ENCODE measurements at regions not wholly inside any gene's neighbourhood (a gene's known extent, or its start where the extent isn't known, plus 50 kb on each side); places are given as distances from the start of the nearest gene placed in this dataset.

GRCh38 chr11:116310698-116311097, 462.1 kb downstream of the BUD13 start:
- H3K4me1 Mint-ChIP-seq, result peaks cover 17% of the 10 kb centered on the region
- H3K4me3 Mint-ChIP-seq, result no peak overlapping the region
- H3K27ac Mint-ChIP-seq, result no peak overlapping the region
- H3K36me3 Mint-ChIP-seq, result no peaks in the 10 kb centered on the region
- TF ChIP-seq, protein P1, sequence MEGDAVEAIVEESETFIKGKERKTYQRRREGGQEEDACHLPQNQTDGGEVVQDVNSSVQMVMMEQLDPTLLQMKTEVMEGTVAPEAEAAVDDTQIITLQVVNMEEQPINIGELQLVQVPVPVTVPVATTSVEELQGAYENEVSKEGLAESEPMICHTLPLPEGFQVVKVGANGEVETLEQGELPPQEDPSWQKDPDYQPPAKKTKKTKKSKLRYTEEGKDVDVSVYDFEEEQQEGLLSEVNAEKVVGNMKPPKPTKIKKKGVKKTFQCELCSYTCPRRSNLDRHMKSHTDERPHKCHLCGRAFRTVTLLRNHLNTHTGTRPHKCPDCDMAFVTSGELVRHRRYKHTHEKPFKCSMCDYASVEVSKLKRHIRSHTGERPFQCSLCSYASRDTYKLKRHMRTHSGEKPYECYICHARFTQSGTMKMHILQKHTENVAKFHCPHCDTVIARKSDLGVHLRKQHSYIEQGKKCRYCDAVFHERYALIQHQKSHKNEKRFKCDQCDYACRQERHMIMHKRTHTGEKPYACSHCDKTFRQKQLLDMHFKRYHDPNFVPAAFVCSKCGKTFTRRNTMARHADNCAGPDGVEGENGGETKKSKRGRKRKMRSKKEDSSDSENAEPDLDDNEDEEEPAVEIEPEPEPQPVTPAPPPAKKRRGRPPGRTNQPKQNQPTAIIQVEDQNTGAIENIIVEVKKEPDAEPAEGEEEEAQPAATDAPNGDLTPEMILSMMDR (IDR thresholded peaks at IDR 0.05; ENCODE audit: unreplicated experiment), result no peak
- no peaks in the 10 kb centered on the region for H3K9me3 Mint-ChIP-seq
- no peak for DNase-seq (ENCODE audit: low spot score in 2 of 2, unreplicated experiment in 2 of 2)
- H3K27me3 Mint-ChIP-seq (ENCODE audit: low read depth), result peaks cover 44% of the 10 kb centered on the region

GRCh38 chr11:116310226-116310625, 462.6 kb downstream of the BUD13 start:
- TF ChIP-seq, protein P1 (IDR thresholded peaks at IDR 0.05; ENCODE audit: unreplicated experiment), result no peak
- H3K4me1 Mint-ChIP-seq, result peaks cover 17% of the 10 kb centered on the region
- DNase-seq (ENCODE audit: low spot score in 2 of 2, unreplicated experiment in 2 of 2), result no peak
- H3K27ac Mint-ChIP-seq, result no peak overlapping the region
- H3K9me3 Mint-ChIP-seq, result no peaks in the 10 kb centered on the region
- H3K36me3 Mint-ChIP-seq, result no peaks in the 10 kb centered on the region
- peaks cover 48% of the 10 kb centered on the region for H3K27me3 Mint-ChIP-seq (ENCODE audit: low read depth)
- no peak overlapping the region for H3K4me3 Mint-ChIP-seq

DNA sequence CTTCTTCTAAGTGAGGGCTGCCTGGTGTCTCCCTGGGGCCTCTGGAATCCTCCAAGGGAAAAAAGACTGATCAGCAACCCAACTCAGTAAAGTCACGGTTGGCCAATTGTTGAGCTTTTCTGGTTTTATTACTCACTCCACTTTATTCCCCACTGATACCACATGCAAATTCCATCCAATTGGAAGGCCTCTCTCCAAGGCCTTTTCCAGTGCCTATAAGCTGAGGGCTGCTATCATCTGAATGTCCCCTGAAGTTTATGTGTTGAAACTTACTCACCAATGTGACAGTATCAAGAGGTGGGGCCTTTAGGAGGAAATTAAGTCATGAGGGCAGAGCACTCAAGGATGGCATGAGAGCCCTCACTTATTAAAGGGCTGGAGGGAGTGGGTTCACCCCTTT, 463.3 kb downstream of the BUD13 start:
- TF ChIP-seq, protein P1 (IDR thresholded peaks at IDR 0.05; ENCODE audit: unreplicated experiment), result no peak
- DNase-seq (ENCODE audit: low spot score in 2 of 2, unreplicated experiment in 2 of 2), result no peak
- no peaks in the 10 kb centered on the region for H3K9me3 Mint-ChIP-seq
- H3K4me3 Mint-ChIP-seq, result no peak overlapping the region
- H3K27ac Mint-ChIP-seq, result no peak overlapping the region
- H3K36me3 Mint-ChIP-seq, result no peaks in the 10 kb centered on the region
- peaks cover 51% of the 10 kb centered on the region for H3K27me3 Mint-ChIP-seq (ENCODE audit: low read depth)
- H3K4me1 Mint-ChIP-seq, result peaks cover 17% of the 10 kb centered on the region

GRCh38 chr11:116302756-116303155, 470.0 kb downstream of the BUD13 start:
- Mint-ChIP-seq H3K27ac (no peak overlapping the region), H3K36me3 (no peaks in the 10 kb centered on the region), H3K4me3 (no peak overlapping the region), H3K4me1 (no peaks in the 10 kb centered on the region), H3K9me3 (no peaks in the 10 kb centered on the region), H3K27me3 (ENCODE audit: low read depth) (peaks cover 56% of the 10 kb centered on the region)
- TF ChIP-seq, protein P1 (IDR thresholded peaks at IDR 0.05; ENCODE audit: unreplicated experiment), result no peak
- DNase-seq (ENCODE audit: low spot score in 2 of 2, unreplicated experiment in 2 of 2), result no peak

DNA sequence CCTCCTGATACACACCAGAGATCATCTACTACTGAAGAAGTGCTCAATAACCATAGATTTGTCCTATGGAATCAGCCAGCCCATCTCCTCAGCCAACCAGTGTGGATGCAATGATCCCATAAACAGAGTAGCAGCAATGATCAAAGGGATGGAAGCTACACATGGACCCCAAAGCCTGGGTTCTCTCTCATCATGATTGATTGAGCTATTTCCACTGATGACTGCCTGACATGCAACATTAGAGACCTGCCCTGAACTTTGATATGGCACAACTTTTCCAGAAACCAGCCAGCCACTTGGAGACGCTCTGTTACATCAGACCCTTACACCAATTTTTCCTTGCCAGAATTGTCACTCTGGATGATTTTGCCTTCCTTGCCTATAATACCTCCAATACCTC, 471.6 kb downstream of the BUD13 start:
- TF ChIP-seq, protein P1 (IDR thresholded peaks at IDR 0.05; ENCODE audit: unreplicated experiment), result no peak
- H3K36me3 Mint-ChIP-seq, result no peaks in the 10 kb centered on the region
- no peaks in the 10 kb centered on the region for H3K4me1 Mint-ChIP-seq
- H3K27me3 Mint-ChIP-seq (ENCODE audit: low read depth), result peaks cover 44% of the 10 kb centered on the region
- H3K4me3 Mint-ChIP-seq, result no peak overlapping the region
- DNase-seq (ENCODE audit: low spot score in 2 of 2, unreplicated experiment in 2 of 2), result no peak
- peaks cover 3% of the 10 kb centered on the region for H3K9me3 Mint-ChIP-seq
- no peak overlapping the region for H3K27ac Mint-ChIP-seq

DNA sequence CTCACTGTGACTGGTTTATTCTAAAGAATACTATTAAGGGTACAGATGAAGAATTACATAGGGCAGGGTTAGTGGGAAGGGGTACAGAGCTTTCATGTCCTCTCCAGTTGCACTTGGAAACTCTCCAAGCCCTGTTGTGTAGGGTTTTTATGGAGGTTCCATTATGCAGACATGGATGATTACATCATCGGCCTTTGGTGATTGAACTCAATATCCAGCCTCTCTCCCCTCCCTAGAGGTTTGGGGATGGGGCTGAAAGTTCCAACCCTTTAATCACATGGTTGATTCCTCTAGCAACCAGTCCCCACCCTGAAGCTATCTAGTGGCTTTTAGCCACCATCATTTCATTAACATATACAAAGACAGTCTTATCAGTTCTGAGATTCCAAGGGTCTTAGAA, 472.6 kb downstream of the BUD13 start:
- no peak for DNase-seq (ENCODE audit: low spot score in 2 of 2, unreplicated experiment in 2 of 2)
- peaks cover 37% of the 10 kb centered on the region for H3K27me3 Mint-ChIP-seq (ENCODE audit: low read depth)
- no peak overlapping the region for H3K27ac Mint-ChIP-seq
- no peak overlapping the region for H3K4me3 Mint-ChIP-seq
- H3K9me3 Mint-ChIP-seq, result peaks cover 3% of the 10 kb centered on the region
- no peaks in the 10 kb centered on the region for H3K36me3 Mint-ChIP-seq
- TF ChIP-seq, protein P1 (IDR thresholded peaks at IDR 0.05; ENCODE audit: unreplicated experiment), result no peak
- H3K4me1 Mint-ChIP-seq, result peaks cover 7% of the 10 kb centered on the region

All from mesothelial cell of epicardium (in vitro differentiated cells).